ENCODE measurements at regions not wholly inside any gene's neighbourhood (a gene's known extent, or its start where the extent isn't known, plus 50 kb on each side); places are given as distances from the start of the nearest gene placed in this dataset.
"Not testable (repeated sequence)": the region's sequence is repeated elsewhere in the genome, so short reads cannot be mapped to it uniquely, and the experiment has no call there.

GRCh38 chr1:204782118-204782700 is 88.5 kb upstream of the NFASC start:
- no peak for DNase-seq

GRCh38 chr1:204785023-204785422 is 85.6 kb upstream of the NFASC start:
- DNase-seq = not testable (repeated sequence)

- DNase-seq = no peak
Measured at GRCh38 chr1:204788470-204788869, 82.2 kb upstream of the NFASC start.

- DNase-seq = peak; percentile 81
Measured at GRCh38 chr1:204791453-204792353, 79.0 kb upstream of the NFASC start.

- DNase-seq = peak; percentile 42
Measured at GRCh38 chr1:204792354-204792692, 78.3 kb upstream of the NFASC start.

- DNase-seq = no peak
Measured at GRCh38 chr1:204793259-204793914, 77.3 kb upstream of the NFASC start.

- not testable (repeated sequence) for DNase-seq
Measured at GRCh38 chr1:204796886-204797285, 73.8 kb upstream of the NFASC start.

GRCh38 chr1:204797401-204797800 is 73.3 kb upstream of the NFASC start:
- no peak for DNase-seq

GRCh38 chr1:204799630-204800029 is 71.0 kb upstream of the NFASC start:
- DNase-seq = no peak

- DNase-seq = no peak
Measured at GRCh38 chr1:204801211-204801610, 69.5 kb upstream of the NFASC start.

- DNase-seq = peak; percentile 56
Measured at GRCh38 chr1:204802401-204803175, 68.1 kb upstream of the NFASC start.

GRCh38 chr1:204803607-204804006 is 67.1 kb upstream of the NFASC start:
- DNase-seq = no peak

- peak; percentile 98 for DNase-seq
Measured at GRCh38 chr1:204806943-204807687, 63.5 kb upstream of the NFASC start.

- DNase-seq = no peak
Measured at GRCh38 chr1:204809488-204809887, 61.2 kb upstream of the NFASC start.

GRCh38 chr1:204812842-204813241 is 57.8 kb upstream of the NFASC start:
- no peak for DNase-seq

GRCh38 chr1:204813522-204813921 is 57.1 kb upstream of the NFASC start:
- DNase-seq = no peak

- DNase-seq = no peak
Measured at GRCh38 chr1:204814166-204814884, 56.3 kb upstream of the NFASC start.

GRCh38 chr1:204817341-204817740 is 53.3 kb upstream of the NFASC start:
- DNase-seq = no peak

- no peak for DNase-seq
Measured at GRCh38 chr1:204818998-204819397, 51.7 kb upstream of the NFASC start.

GRCh38 chr1:204819495-204819894 is 51.2 kb upstream of the NFASC start:
- DNase-seq = peak; percentile 43
